ENCODE measurements at regions not wholly inside any gene's neighbourhood (a gene's known extent, or its start where the extent isn't known, plus 50 kb on each side); places are given as distances from the start of the nearest gene placed in this dataset.

- TF ChIP-seq POLR2AphosphoS5 (IDR thresholded peaks at IDR 0.05; ENCODE audit: borderline replicate concordance, low read depth, low read length) (no peak), EZH2 (IDR thresholded peaks at IDR 0.05) (no peak)
Observed at GRCh38 chr18:10090668-10091067, 176.9 kb downstream of the VAPA start.
